GM21381 (cell line): ENCODE measurements at regions not wholly inside any gene's neighbourhood (a gene's known extent, or its start where the extent isn't known, plus 50 kb on each side); places are given as distances from the start of the nearest gene placed in this dataset.
"Not testable (repeated sequence)": the region's sequence is repeated elsewhere in the genome, so short reads cannot be mapped to it uniquely, and the experiment has no call there.

Experiments
- ATAC-seq: cut with Tn5 transposase; IDR thresholded peaks from one replicate; pipeline ENCODE4 v1.9.1; 2021; ENCODE audit warnings: mild to moderate bottlenecking, moderate library complexity; ENCODE audit not compliant: unreplicated experiment

- ATAC-seq: no peak
These were observed 341.7 kb downstream of the LRRC3B start for GRCh38 chr3:26964313-26964712.

- no peak for ATAC-seq
These were observed 342.3 kb downstream of the LRRC3B start for GRCh38 chr3:26964836-26965235.

- no peak for ATAC-seq
These were observed 344.9 kb downstream of the LRRC3B start for GRCh38 chr3:26967501-26967900.

- no peak for ATAC-seq
These were observed 362.1 kb downstream of the LRRC3B start for GRCh38 chr3:26984416-26985390.

GRCh38 chr3:26989037-26989436 is 366.5 kb downstream of the LRRC3B start:
- ATAC-seq: no peak

DNA sequence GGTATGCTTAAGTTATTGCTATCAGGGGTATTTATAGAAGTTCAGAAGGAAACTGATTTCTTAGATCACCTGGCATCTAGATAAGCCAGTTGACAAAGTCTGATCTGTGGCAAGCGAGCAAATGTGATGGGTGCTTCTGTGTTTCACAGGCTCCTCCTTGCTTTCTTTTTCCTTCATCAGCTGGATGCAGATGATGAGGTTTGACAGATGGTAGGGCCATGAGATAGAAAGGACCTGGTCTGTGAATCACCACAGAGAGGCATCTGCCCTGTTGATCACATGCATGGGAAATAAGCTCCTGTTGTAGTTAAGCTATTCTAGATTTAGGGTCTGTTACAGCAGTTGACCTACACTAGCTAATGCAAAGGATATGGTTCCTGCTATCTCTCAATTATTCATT is 372.0 kb downstream of the NEK10 start:
- no peak for ATAC-seq

DNA sequence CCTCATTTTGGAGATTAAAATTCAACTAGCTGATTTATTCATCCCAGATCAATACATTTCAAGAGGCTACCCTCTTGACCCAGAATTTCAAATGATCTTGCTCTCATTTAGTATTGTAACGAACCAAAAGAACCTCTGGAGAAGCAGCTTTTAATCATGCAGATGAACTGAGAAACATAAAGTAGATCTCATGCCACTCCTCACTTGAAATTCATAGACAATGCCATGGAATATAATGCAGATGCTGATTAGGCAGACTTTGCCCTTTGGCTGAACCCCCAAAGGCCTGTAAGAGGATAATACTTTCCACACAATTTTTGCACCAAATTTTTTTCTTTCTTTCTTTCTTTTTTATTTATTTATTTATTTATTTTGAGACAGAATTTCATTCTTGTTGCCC is 358.3 kb downstream of the NEK10 start:
- no peak for ATAC-seq

- ATAC-seq: no peak
These were observed 347.0 kb downstream of the NEK10 start for GRCh38 chr3:27022096-27022761.

DNA sequence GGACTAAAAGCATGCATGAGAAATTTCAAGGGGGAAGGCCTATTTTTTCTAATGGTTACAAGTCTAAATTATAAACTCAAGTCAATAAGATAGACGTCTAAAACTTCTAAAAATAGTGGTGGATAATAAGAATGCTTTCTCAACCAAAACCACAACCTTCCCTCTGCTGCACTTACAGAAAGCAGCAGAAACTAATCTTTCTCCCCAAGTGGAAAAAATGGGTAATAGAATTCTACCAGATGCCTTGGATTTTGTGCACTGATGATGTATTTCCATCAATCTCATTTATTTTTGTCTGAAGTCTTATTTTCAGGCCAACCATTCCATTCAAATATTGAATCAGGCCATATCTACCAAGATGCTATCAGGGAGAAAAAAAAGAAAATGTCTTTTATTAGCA is 344.7 kb downstream of the NEK10 start:
- no peak for ATAC-seq

GRCh38 chr3:27025718-27026117 is 343.5 kb downstream of the NEK10 start:
- ATAC-seq: no peak

GRCh38 chr3:27031476-27031875 is 337.7 kb downstream of the NEK10 start:
- no peak for ATAC-seq

- no peak for ATAC-seq
These were observed 334.9 kb downstream of the NEK10 start for GRCh38 chr3:27034255-27034654.

DNA sequence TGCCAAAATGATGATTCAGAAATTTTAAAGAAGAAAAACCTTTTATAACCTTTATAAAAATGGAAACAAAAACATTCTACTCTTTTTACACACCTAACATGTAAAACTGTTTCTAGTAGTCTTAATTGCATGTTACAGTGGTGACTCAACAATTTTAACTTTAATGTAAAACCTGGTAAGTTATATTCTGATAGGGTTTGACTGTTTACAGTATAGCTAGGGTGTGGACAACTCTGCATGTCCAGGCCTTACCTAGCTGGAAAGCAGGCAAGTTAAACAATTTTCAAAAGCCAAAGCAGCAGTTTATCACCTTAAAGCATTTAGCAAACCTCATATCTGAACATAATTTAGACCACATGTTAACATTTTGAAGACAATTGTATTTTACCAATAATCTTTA is 328.5 kb downstream of the NEK10 start:
- ATAC-seq: no peak

DNA sequence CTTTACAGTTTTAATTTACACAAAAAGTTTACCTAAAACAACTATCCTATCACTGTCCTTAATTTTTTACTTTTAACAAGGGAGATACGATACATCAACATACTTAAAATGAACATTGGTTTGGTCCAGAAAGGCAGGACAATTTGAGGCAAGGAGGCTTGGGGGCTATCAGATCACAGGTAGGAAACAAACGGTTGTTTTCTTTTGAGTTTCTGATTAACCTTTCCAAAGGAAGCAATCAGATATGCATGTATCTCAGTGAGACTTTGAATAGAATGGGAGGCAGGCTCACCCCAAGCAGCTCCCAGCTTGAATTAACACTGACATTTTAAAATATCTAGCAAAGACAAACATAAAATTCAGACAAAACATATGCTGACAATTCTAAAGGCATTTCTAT is 326.6 kb downstream of the NEK10 start:
- ATAC-seq: not testable (repeated sequence)

DNA sequence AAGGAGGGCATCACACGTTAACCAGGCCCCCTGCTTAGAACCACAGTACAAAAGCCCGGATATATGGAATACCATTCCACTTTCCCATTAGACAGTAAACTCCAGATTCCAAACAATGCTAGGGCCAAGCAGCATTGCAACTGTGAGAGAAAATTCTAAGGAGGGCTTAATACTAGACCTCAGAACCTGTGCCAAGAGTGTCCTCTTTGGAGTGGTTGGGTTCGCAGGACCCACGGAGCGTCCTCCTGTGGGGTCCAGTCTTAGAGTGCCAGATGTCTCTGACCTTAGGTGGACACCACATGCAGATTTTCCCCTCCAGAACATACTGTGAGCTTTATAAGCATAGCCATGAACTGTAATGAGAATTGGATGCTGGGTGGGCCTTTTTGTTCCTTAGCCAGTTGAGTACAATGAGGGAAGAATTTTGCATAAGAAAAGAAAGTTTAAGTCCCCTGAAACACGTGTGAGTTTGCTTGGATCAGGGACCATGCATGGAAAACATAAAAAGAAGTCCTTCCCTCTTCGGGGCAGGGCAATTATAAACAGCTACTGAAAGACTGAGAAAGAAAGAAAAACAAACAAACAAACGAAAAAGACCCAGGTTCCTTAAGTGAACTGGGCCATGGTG is 325.7 kb downstream of the NEK10 start:
- ATAC-seq: no peak

DNA sequence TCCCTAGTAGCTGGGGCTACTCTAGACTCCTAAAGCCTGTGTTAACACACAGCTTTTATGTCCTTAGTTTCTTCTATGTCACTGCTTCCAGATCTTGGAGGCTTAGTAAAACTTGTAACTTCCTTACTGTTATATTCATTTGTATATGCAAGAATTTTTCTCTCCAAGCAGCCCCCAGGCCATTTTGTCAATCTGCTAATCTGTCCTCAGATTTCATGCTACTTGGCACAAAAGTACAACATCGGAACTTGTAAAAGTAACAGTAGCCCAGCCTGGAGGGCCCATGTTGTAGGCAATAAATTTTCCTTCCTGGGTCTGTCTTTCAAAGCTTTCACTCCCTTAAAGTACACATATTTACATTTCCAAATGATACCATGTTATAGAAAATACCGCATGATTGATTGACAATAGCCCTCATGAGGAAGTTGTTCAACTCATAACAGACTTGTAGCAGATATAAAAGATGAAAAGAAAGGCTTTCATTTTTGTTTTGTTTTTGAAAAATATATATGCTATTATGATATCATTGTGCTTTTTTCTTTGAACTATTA is 324.2 kb downstream of the NEK10 start:
- ATAC-seq: no peak

- ATAC-seq: no peak
These were observed 322.8 kb downstream of the NEK10 start for GRCh38 chr3:27046351-27046750.

DNA sequence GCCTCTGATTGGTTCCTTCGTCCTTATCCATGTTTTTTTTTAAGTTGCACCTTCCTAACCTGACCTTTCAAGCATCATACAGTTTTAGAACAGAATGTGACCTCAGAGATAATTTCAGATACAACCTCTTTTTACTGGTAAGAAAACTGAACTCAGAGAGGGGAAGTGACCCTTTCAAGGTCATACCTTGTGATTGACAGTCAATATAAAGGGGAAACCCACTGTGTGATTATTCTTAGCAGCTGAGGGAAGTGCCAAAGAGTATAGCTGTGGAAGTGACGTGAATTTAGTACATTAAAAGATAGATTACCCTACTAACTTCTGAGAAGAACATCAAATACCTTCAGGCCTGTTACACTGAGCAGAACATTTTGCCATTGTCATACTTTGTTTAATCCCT is 319.4 kb downstream of the NEK10 start:
- ATAC-seq: no peak

- not testable (repeated sequence) for ATAC-seq
These were observed 317.7 kb downstream of the NEK10 start for GRCh38 chr3:27051527-27051926.

DNA sequence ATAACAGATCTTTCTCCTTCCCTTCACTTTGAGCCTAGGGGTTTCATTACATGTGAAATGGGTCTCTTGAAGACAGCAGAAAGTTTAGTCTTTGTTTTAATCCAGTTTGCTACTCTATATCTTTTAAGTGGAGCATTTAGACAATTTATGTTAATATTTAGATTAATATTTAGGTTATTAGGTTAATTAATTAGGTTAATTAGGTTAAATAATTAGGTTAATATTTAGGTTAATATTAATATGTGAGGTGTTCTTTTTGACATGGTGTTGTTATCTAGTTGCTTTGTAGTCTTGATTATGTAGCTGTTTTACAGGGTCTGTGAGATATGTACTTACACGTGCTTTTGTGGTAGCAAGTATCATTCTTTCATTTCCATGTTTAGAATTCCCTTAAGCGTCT is 312.9 kb downstream of the NEK10 start:
- no peak for ATAC-seq

DNA sequence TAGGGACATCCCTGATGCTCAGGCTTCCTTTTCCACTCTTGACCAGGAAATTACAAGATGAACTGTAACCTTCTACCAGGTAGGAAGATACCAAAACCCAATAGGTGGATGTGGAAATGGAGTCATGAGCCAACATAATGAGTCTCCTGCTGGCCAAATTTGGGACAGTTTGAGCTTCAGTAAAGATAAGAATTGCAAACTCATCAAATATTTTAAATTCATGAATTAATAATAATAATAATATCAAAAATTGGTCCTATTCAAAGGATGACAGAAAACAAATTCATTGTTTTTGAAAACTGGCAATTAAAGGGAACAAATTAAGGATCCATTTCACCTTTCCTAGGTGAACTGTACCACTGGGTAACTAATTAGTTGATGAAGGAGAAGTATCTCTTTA is 309.7 kb downstream of the NEK10 start:
- no peak for ATAC-seq
